ENCODE measurements at regions not wholly inside any gene's neighbourhood (a gene's known extent, or its start where the extent isn't known, plus 50 kb on each side); places are given as distances from the start of the nearest gene placed in this dataset.

DNA sequence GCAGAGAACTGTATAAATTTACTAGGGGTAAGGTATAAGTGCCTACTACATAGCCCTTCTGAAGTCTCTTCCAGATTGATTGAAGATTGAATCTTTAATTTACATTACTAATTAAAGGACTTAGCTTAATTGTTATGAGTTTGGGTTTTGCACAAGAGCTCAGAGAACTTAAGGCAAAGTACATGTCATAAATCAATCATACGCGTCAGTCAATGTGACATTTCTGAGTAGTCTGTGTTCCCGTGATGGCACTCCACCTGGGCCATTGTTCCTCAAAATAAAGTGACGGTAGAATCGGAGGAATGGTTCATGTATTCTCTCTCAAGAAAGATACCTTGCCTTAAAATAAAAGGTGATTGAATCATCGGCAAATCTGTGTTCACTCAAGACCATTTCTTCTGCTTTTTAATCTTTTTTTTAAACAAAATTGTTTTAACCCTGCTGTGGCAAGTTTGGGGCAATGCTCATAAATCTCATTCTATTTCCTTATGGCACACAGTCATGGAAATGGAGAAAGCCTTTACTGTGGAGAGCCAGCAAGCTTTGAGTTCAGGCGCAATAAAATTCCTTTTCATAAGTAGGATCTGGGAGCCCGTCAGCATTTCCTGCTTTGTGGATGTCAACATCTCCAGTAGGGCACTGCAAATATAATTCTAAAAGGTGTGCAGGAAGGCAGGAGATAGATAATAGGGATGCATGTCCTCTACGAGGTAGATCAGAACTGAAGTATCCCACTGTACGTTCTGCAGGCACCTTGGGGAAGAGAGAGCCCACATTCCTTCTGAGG, 427.4 kb downstream of the GATA3 start:
- no peak for DNase-seq (ENCODE audit: low read depth, low spot score)

- no peak for DNase-seq (ENCODE audit: low read depth, low spot score)
Measured at GRCh38 chr10:8485032-8485431, 430.5 kb downstream of the GATA3 start.

DNA sequence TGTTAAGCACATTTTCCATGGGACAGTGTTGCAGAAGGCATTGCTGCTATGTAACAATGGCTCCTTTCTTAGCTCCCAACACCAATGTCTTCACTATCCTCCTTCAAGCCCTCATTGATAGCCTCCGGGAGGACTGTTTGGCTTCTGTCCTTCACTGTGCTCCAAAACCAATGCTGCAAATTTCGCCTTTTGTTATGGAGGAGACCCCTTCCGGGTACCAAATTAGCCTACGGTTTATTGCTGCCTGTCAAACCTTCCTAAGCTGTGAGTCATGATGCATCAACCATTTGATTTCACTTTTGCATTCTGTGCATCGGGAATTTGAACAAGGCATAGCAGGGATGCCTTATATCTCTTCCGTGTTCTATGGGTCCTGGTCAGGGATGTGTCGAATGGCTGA, 432.9 kb downstream of the GATA3 start:
- DNase-seq (ENCODE audit: low read depth, low spot score): peak; percentile 16

- no peak for DNase-seq (ENCODE audit: low read depth, low spot score)
Measured at GRCh38 chr10:8489232-8489631, 434.7 kb downstream of the GATA3 start.

GRCh38 chr10:8489823-8490222, 435.3 kb downstream of the GATA3 start:
- DNase-seq (ENCODE audit: low read depth, low spot score): no peak

- DNase-seq (ENCODE audit: low read depth, low spot score): no peak
Measured at GRCh38 chr10:8498290-8498689, 443.8 kb downstream of the GATA3 start.

DNA sequence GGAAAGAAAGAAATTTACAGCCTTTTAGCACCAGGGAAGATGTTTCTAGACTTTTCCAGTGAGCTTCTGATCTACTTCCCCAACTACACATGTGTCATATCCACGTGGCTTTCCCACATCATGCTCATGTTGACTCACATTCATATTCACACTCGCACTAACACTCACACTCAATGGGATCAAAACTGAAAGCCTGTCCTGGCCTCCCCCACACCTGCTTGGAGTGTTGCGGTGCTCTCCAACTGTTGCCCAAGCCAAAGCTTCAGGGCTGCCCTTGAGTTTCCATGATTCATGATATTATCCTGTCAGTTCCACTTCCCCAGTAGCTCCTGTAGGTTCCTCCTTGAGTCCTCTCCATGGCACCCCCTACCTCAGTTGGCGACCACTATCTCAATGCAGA, 444.4 kb downstream of the GATA3 start:
- DNase-seq (ENCODE audit: low read depth, low spot score): no peak

- no peak for DNase-seq (ENCODE audit: low read depth, low spot score)
Measured at GRCh38 chr10:8499312-8499711, 444.8 kb downstream of the GATA3 start.

GRCh38 chr10:8499752-8500390, 445.4 kb downstream of the GATA3 start:
- DNase-seq (ENCODE audit: low read depth, low spot score): no peak

- DNase-seq (ENCODE audit: low read depth, low spot score): no peak
Measured at GRCh38 chr10:8502573-8502972, 448.1 kb downstream of the GATA3 start.

- DNase-seq (ENCODE audit: low read depth, low spot score): no peak
Measured at GRCh38 chr10:8504499-8504898, 450.0 kb downstream of the GATA3 start.

DNA sequence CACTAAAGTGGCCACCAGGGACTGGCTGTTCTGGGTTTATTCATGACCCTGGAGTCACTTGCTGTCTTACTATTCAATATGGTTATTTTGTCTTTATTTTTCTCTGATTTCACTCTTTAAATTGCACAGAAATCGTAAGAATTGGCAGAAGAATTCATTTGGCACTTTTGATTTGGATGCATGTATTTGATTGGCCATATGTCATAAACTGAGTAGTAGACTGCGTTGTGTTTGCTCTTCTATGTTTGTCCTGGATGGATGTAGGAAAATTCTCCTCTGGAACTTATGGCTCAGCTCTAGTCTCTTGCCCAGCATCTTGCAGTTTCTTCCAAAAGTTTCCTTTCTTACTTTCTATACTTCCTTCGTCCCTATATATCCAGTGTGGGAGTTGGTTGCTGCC, 452.7 kb downstream of the GATA3 start:
- no peak for DNase-seq (ENCODE audit: low read depth, low spot score)

GRCh38 chr10:8508882-8509281, 454.4 kb downstream of the GATA3 start:
- no peak for DNase-seq (ENCODE audit: low read depth, low spot score)

GRCh38 chr10:8510471-8510870, 456.0 kb downstream of the GATA3 start:
- DNase-seq (ENCODE audit: low read depth, low spot score): no peak

GRCh38 chr10:8511026-8511425, 456.5 kb downstream of the GATA3 start:
- no peak for DNase-seq (ENCODE audit: low read depth, low spot score)

- no peak for DNase-seq (ENCODE audit: low read depth, low spot score)
Measured at GRCh38 chr10:8513155-8514147, 459.0 kb downstream of the GATA3 start.

- DNase-seq (ENCODE audit: low read depth, low spot score): no peak
Measured at GRCh38 chr10:8520382-8520781, 465.9 kb downstream of the GATA3 start.

DNA sequence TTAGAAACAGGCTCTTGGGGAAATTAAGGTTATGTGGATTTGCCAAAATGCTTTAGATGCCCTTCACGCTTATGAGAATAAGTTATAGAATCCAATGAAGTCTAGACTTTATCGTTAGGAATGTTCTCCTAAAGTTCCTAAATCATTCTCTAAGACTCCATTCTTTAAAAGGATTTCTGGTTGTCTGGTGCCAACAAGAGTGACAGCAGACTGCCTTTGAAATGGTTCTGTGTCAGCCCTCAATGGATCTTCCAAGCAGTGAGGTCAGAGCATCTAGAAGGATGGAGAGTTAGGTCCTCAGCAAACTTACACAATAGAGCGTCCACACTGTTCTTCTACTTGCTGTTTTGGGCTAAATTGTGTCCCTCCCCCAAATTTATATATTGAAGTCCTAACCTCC, 473.3 kb downstream of the GATA3 start:
- no peak for DNase-seq (ENCODE audit: low read depth, low spot score)

GRCh38 chr10:8531116-8531515, 476.6 kb downstream of the GATA3 start:
- no peak for DNase-seq (ENCODE audit: low read depth, low spot score)

DNA sequence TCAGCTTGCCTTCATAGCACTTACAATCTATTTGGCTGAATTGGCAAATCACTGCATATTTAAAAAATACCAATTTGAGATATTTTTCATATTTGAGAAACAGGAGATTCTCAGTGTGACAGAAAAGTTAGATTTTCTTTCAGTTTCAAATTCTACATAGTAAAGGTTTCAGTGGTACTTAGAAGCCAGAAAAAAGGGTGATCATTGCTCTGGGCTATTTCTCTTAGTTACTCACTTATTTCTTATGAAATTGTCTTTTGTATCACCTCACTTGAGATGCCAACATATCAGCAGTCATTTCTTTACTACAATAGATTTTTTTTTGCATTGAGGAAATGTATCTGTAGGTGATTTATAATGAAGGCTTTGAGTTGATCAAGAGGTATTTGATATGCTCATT, 478.2 kb downstream of the GATA3 start:
- DNase-seq (ENCODE audit: low read depth, low spot score): no peak

- no peak for DNase-seq (ENCODE audit: low read depth, low spot score)
Measured at GRCh38 chr10:8533462-8533861, 479.0 kb downstream of the GATA3 start.

DNA sequence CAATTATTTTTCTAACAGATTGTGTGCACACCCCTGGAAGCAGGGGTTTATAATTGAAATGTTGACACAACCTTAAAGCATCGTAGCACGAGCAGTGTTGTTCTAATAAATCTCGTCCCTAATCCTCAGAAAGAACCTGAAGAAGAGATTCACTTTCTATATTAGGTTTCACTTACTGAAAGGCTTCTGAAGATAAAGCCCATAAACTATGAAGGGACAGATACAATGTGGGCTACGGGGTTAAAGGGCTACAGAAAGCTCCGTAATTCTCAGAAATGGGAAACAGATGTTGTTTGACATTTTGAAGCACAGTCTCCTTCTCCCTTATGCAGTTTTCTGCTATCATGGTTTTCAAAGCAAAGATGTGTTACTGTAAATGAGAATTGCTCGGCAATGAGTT, 479.6 kb downstream of the GATA3 start:
- no peak for DNase-seq (ENCODE audit: low read depth, low spot score)
